ENCODE measurements at regions not wholly inside any gene's neighbourhood (a gene's known extent, or its start where the extent isn't known, plus 50 kb on each side); places are given as distances from the start of the nearest gene placed in this dataset.

DNA sequence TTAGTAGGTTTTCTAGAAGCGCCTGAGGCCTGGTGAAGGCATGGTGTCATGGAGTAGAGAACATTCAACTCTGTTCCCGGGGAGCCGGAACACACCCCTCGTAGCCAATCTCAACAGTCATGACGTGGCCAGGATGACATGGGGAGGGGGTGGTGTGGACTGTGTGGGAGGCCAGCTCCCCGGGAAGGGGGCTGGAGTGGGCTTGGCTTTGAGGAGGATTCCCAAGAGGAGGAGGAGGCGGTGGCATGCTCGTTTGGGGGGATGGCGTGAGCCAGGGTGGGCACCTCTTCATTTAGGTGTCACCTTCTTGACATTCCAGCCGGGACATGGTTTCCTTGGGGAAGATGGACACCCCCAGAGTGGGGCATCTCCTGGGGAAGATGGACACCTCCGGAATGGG lies 257.5 kb downstream of the SEC14L1 start:
- no peaks in the 10 kb centered on the region for H3K9me3 ChIP-seq (ENCODE audit: control insufficient read depth, low read length, poor library complexity, severe bottlenecking)
- Mint-ChIP-seq H3K36me3 (ENCODE audit: low read depth) (peaks cover 2% of the 10 kb centered on the region), H3K27ac (peak overlapping the region; percentile 95), H3K27me3 (no peaks in the 10 kb centered on the region), H3K4me3 (peak overlapping the region; percentile 19), H3K4me1 (peaks cover 58% of the 10 kb centered on the region)
- ATAC-seq (no peak), DNase-seq (no peak)

- no peaks in the 10 kb centered on the region for H3K9me3 ChIP-seq (ENCODE audit: control insufficient read depth, low read length, poor library complexity, severe bottlenecking)
- DNase-seq (no peak), ATAC-seq (no peak)
- Mint-ChIP-seq H3K27me3 (no peaks in the 10 kb centered on the region), H3K4me1 (peaks cover 59% of the 10 kb centered on the region), H3K4me3 (peak overlapping the region; percentile 92), H3K36me3 (ENCODE audit: low read depth) (peaks cover 2% of the 10 kb centered on the region), H3K27ac (peak overlapping the region; percentile 95)
These were observed 258.7 kb downstream of the SEC14L1 start for GRCh38 chr17:77399319-77399957.

DNA sequence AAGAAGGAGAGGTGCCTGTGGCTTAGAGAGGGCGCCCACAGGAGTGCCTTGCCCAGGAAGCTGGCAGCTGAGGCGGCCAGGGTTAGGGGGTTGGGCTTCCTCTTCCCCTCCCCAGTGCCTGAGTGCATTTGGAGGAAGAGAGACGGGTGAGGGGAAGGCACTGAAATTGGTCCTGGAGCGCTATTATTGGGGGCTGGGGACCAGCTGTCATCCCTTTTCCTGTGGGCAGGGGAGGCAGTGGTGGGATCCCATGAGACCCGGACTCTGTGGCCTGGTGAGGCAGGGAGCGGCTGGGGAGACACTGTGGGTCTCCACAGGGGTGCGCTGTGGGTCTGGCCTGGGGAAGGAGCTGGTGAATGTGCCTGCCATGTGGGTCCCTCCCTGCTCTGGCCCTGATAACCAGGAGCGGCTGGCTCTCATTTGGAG lies 259.7 kb downstream of the SEC14L1 start:
- Mint-ChIP-seq H3K27ac (peak overlapping the region; percentile 95), H3K4me1 (peaks cover 64% of the 10 kb centered on the region), H3K36me3 (ENCODE audit: low read depth) (peaks cover 6% of the 10 kb centered on the region), H3K27me3 (no peaks in the 10 kb centered on the region), H3K4me3 (peak overlapping the region; percentile 92)
- ATAC-seq (peak; percentile 79), DNase-seq (peak; percentile 60 to 71 (median 64))
- no peaks in the 10 kb centered on the region for H3K9me3 ChIP-seq (ENCODE audit: control insufficient read depth, low read length, poor library complexity, severe bottlenecking)

DNA sequence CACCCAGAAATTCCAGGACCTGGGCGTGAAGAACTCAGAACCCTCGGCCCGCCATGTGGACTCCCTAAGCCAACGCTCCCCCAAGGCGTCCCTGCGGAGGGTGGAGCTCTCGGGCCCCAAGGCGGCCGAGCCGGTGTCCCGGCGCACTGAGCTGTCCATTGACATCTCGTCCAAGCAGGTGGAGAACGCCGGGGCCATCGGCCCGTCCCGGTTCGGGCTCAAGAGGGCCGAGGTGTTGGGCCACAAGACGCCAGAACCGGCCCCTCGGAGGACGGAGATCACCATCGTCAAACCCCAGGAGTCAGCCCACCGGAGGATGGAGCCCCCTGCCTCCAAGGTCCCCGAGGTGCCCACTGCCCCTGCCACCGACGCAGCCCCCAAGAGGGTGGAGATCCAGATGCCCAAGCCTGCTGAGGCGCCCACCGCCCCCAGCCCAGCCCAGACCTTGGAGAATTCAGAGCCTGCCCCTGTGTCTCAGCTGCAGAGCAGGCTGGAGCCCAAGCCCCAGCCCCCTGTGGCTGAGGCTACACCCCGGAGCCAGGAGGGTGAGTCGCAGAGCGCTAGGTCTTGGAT lies 261.5 kb downstream of the SEC14L1 start:
- H3K27ac Mint-ChIP-seq = peak overlapping the region; percentile 95
- no peaks in the 10 kb centered on the region for H3K27me3 Mint-ChIP-seq
- H3K36me3 Mint-ChIP-seq (ENCODE audit: low read depth) = peaks cover 10% of the 10 kb centered on the region
- no peaks in the 10 kb centered on the region for H3K9me3 ChIP-seq (ENCODE audit: control insufficient read depth, low read length, poor library complexity, severe bottlenecking)
- H3K4me3 Mint-ChIP-seq = peak overlapping the region; percentile 77
- peaks cover 71% of the 10 kb centered on the region for H3K4me1 Mint-ChIP-seq
- DNase-seq (no peak), ATAC-seq (no peak)

DNA sequence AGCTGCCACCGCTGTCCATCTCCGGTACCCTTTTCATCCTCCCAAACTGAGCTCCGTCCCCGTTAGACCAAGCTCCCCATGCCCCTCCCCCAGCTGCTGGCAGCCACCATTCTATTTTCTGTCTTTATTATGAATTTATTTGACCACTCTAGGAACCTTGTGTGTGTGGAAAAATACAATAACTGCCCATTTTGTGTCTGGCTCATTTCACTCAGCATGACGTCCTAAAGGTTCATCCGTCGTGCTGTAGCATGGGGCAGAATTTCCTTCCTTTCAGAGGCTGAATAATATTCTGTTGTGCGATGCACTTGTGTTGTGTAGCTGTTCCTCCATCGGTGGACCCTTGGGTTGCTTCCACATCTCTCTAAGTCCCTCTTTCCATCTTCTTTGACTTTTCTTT lies 263.1 kb downstream of the SEC14L1 start:
- Mint-ChIP-seq H3K4me3 (peak overlapping the region; percentile 97), H3K36me3 (ENCODE audit: low read depth) (peaks cover 10% of the 10 kb centered on the region), H3K4me1 (peaks cover 74% of the 10 kb centered on the region), H3K27ac (peak overlapping the region; percentile 99), H3K27me3 (no peaks in the 10 kb centered on the region)
- no peaks in the 10 kb centered on the region for H3K9me3 ChIP-seq (ENCODE audit: control insufficient read depth, low read length, poor library complexity, severe bottlenecking)
- no peak for DNase-seq
- ATAC-seq = no peak

DNA sequence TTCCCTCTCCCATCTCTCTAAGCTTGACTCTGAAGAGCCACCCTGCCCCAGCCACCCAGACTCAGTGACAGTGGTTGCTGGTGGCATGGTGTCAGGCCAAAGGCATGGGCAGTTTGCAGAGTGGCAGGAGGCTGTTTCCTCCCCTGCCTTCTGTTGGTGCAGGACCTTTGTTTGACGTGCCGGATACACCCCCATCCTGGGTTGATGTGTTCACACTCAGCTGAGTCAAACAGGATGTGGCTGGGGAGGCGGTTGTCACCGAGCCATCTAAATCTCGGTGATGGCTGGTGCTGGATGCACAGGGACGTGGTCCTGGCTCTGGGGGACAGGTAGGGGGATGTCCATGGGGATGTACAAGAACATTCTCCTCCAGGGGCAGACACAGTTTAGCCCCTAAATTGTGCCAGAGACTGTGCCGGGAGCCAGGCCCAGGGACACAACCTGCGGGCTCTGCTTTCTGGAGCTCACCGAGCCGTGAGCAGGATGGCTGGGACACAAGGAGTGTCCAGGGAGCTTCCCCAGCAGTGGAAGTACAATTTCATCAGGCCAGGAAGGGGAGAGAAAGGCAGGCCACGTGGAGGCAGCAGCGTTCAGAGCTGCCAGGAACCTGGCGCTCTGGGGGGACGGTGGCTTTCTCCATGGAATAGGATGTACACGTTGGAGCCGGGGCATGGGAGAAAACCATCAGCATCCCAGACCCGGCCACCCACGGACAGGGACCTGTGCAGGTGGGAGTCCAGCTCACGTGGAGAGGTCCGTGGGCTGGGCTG lies 264.2 kb downstream of the SEC14L1 start:
- peaks cover 76% of the 10 kb centered on the region for H3K4me1 Mint-ChIP-seq
- peak overlapping the region; percentile 99 for H3K27ac Mint-ChIP-seq
- H3K36me3 Mint-ChIP-seq (ENCODE audit: low read depth) = peaks cover 10% of the 10 kb centered on the region
- H3K9me3 ChIP-seq (ENCODE audit: control insufficient read depth, low read length, poor library complexity, severe bottlenecking) = no peaks in the 10 kb centered on the region
- no peaks in the 10 kb centered on the region for H3K27me3 Mint-ChIP-seq
- ATAC-seq (peak; percentile 86), DNase-seq (peak; percentile 58 to 71 (median 64))
- H3K4me3 Mint-ChIP-seq = peak overlapping the region; percentile 97

DNA sequence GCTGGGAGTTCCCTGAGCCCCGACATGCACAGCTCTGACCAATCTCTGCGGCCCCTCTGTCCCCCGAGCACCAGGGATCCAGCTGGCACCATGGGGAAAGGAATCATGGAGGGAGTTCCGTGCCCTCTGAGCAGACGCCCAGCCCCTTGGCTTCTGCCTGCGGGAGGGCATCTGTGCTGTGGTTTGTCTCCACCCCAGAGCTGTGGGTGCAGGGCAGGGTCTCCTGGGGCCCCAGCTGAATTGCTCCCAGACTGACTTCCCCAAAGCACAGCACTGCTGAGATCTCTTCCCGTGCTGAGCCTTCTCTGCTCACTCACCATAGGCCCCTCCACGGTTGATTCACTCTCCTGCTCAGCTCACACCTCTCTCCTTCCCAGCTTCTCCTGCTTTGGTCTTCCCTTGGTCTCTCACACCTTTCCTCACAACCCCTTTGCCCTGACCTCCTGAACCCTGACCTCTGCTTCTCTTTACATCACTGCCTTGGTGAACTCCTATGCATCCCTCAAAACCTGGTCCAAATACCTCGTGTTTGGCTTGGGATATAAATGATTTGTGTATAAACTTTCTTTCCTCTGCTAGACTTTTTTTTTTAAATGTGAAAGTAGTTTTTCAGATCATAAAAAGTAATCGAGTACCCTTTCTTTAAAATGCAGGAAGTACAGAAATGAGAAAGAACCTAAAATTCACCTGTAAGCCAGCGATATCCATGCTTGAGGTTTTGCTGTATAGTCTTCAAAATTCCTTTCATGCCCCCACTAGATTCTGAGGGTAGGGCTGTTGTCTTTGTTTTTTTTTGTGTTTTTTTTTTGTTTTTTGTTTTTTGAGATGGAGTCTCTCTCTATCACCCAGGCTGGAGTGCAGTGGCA lies 265.3 kb downstream of the SEC14L1 start:
- peak; percentile 8 for ATAC-seq
- Mint-ChIP-seq H3K4me3 (peak overlapping the region; percentile 97), H3K27me3 (no peaks in the 10 kb centered on the region), H3K4me1 (peaks cover 71% of the 10 kb centered on the region), H3K27ac (peak overlapping the region; percentile 99), H3K36me3 (ENCODE audit: low read depth) (peaks cover 10% of the 10 kb centered on the region)
- no peak for DNase-seq
- H3K9me3 ChIP-seq (ENCODE audit: control insufficient read depth, low read length, poor library complexity, severe bottlenecking) = no peaks in the 10 kb centered on the region

DNA sequence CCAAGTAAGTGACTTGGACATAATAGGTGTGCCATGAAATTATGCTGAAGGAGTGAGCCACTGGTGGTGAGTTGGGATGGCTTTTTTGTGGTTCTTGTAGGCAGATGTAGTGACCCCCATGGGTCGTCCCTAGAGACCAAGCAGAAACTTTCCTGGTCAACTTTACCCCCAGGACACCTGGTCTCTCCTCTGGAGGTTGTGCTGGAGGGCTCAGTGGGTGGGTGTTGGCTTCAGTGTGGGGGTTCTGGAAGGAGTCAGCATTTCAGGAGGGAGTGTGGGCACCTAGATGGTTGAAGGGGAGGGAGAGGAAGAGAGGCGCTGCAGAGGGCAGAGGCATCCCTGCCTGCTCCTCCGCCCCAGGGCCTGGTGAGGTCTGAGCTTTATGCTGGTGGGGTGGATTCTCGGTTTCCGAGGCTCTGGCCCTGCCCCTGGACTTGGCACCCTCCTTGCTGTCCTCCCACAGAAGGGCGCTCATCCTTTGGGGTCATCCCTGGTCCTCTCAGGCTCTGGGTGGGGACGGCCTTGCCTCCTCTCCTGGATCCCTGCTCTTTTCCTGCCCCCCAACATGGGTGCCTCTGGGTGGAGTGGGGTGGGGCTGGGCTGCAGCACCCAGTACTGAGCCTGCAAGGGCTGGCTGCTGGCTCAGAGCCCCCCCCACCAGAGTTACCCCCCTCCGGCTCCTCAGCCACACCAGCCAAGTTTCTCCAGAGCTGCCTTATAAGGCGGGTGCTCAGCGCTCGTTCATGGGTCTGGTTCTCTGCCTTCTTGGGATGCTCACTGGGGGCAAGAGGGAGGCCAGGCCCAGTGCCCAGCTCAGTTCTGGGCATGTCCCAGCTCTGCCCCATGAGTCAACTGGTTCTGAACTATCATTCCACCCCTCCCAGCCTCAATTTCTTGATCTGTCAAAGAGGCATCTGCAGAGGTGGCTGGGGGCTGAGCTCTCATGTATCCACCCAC lies 266.8 kb downstream of the SEC14L1 start:
- H3K36me3 Mint-ChIP-seq (ENCODE audit: low read depth) = peaks cover 9% of the 10 kb centered on the region
- H3K9me3 ChIP-seq (ENCODE audit: control insufficient read depth, low read length, poor library complexity, severe bottlenecking) = no peaks in the 10 kb centered on the region
- H3K27me3 Mint-ChIP-seq = no peaks in the 10 kb centered on the region
- ATAC-seq (no peak), DNase-seq (no peak)
- peak overlapping the region; percentile 99 for H3K27ac Mint-ChIP-seq
- H3K4me1 Mint-ChIP-seq = peaks cover 65% of the 10 kb centered on the region
- peak overlapping the region; percentile 97 for H3K4me3 Mint-ChIP-seq

DNA sequence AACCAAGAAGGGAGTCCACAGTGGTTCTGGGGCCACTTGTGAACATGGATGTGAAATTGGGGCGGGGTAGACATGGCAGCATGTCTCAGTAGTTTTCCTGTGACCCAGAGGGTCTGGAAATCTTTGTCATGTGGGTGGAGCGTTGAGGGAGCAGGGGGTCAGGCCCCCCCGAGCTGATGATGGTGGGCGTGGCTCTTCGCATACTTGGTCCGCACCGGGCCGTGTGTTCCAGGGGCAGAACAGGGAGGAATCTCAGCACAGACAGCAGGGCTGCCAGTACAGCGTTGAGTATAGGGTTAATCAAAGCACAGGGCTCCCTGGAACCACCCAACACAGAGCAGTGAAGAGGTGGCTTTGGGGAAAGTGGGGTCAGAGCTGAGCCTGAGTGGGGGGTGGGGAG lies 267.5 kb downstream of the SEC14L1 start:
- Mint-ChIP-seq H3K4me3 (peak overlapping the region; percentile 75), H3K4me1 (peaks cover 63% of the 10 kb centered on the region)

GRCh38 chr17:77409282-77410161 lies 268.8 kb downstream of the SEC14L1 start:
- peak overlapping the region; percentile 67 for H3K4me3 Mint-ChIP-seq
- H3K27ac Mint-ChIP-seq = peak overlapping the region; percentile 72
- peaks cover 57% of the 10 kb centered on the region for H3K4me1 Mint-ChIP-seq
- ATAC-seq (no peak), DNase-seq (peak in 1 of 3 donors; percentile 47)
- H3K9me3 ChIP-seq (ENCODE audit: control insufficient read depth, low read length, poor library complexity, severe bottlenecking) = no peaks in the 10 kb centered on the region
- H3K27me3 Mint-ChIP-seq = no peaks in the 10 kb centered on the region
- peaks cover 8% of the 10 kb centered on the region for H3K36me3 Mint-ChIP-seq (ENCODE audit: low read depth)

More for the DNA sequence above, 267.5 kb downstream of the SEC14L1 start:
- ATAC-seq (no peak), DNase-seq (no peak)
- Mint-ChIP-seq H3K27ac (peak overlapping the region; percentile 99), H3K27me3 (no peaks in the 10 kb centered on the region), H3K36me3 (ENCODE audit: low read depth) (peaks cover 8% of the 10 kb centered on the region)
- no peaks in the 10 kb centered on the region for H3K9me3 ChIP-seq (ENCODE audit: control insufficient read depth, low read length, poor library complexity, severe bottlenecking)

DNA sequence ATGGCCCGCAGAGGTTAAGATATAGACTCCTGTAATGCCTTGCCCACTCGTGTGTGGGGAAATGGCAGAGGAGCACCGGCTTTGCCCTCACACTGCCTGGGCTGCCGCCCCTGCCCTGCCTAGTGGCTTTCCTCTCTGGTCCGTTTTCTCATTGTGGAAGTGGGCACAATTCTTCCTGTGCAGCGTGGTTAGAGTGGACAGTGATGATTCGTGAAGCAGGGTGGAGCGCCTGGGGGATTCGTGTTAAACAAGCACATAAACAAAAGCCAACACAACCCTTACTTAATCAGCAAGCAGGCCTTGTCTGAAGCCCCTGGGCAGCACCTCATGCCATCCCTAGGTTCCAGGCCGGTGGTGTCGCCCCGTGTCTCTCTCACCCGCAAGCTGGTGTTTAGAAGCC lies 269.7 kb downstream of the SEC14L1 start:
- H3K4me3 Mint-ChIP-seq = peak overlapping the region; percentile 52
- no peaks in the 10 kb centered on the region for H3K9me3 ChIP-seq (ENCODE audit: control insufficient read depth, low read length, poor library complexity, severe bottlenecking)
- peak overlapping the region; percentile 72 for H3K27ac Mint-ChIP-seq
- H3K36me3 Mint-ChIP-seq (ENCODE audit: low read depth) = peaks cover 4% of the 10 kb centered on the region
- H3K4me1 Mint-ChIP-seq = peaks cover 51% of the 10 kb centered on the region
- ATAC-seq (no peak), DNase-seq (no peak)
- H3K27me3 Mint-ChIP-seq = no peaks in the 10 kb centered on the region
